IMR-90 (cell line): ENCODE measurements at regions not wholly inside any gene's neighbourhood (a gene's known extent, or its start where the extent isn't known, plus 50 kb on each side); places are given as distances from the start of the nearest gene placed in this dataset.

ENCODE experiments used
- ATAC-seq: fragments of 200-7000 bp; cut with Tn5 transposase; 2 replicates; pipeline ENCODE4 v1.9.1; 2020; ENCODE audit warnings: low read depth, mild to moderate bottlenecking, moderate library complexity
- BruUV-seq: library from RNA; stranded (reverse); fragments of 400-500 nt; replicated peaks from 2 replicates; lab custom pipeline; 2021; lab: Mats Ljungman, UMichigan
- CTCF ChIA-PET: fragments of 300-600 bp; formaldehyde crosslinking; extraction: SDS; loops from one replicate; lab custom pipeline; 2021; ENCODE audit warnings: antibody characterized with exemption; lab: Yijun Ruan, JAX
- POLR2A ChIA-PET: fragments of 300-600 bp; sonication (Branson Sonifier 250); formaldehyde crosslinking; loops from one replicate; lab custom pipeline; 2022; ENCODE audit warnings: antibody characterized with exemption; ENCODE audit not compliant: unreplicated experiment; lab: Charles Lee
- DNase-seq: peaks from one replicate; pipeline ENCODE4 v3.0.0; 2013
- H2AFZ ChIP-seq: replicated peaks from 2 replicates; pipeline ENCODE3; 2013; ENCODE audit warnings: low read length, mild to moderate bottlenecking; ENCODE audit not compliant: poor library complexity
- H2AK5ac ChIP-seq: 2 replicates; pipeline ENCODE4 v1.6.1; 2013; ENCODE audit warnings: low read depth, low read length, inconsistent platforms
- H2AK9ac ChIP-seq: replicated peaks from 2 replicates; pipeline ENCODE3; 2013; ENCODE audit warnings: mild to moderate bottlenecking, low read depth, low read length, moderate library complexity; ENCODE audit not compliant: poor library complexity
- H2BK120ac ChIP-seq: 2 replicates; pipeline ENCODE4 v1.6.1; 2013; ENCODE audit warnings: low read depth, low read length, inconsistent platforms
- H2BK15ac ChIP-seq: 3 replicates; pipeline ENCODE4 v1.6.1; 2013; ENCODE audit warnings: low read depth, low read length, inconsistent platforms
- H2BK20ac ChIP-seq: 2 replicates; pipeline ENCODE4 v1.6.1; 2013; ENCODE audit warnings: low read depth, mild to moderate bottlenecking, inconsistent platforms, low read length, moderate library complexity
- H2BK5ac ChIP-seq: 2 replicates; pipeline ENCODE4 v1.6.1; 2013; ENCODE audit warnings: mild to moderate bottlenecking, low read depth, low read length, inconsistent platforms; ENCODE audit not compliant: poor library complexity, severe bottlenecking
- H3K14ac ChIP-seq: replicated peaks from 2 replicates; pipeline ENCODE4 v1.6.1; 2013; ENCODE audit warnings: low read depth, low read length, inconsistent platforms
- H3K18ac ChIP-seq: 2 replicates; pipeline ENCODE4 v1.6.1; 2013; ENCODE audit warnings: low read depth, low read length, control low read depth
- H3K23ac ChIP-seq: 2 replicates; pipeline ENCODE4 v1.6.1; 2013; ENCODE audit warnings: low read depth, low read length, inconsistent platforms
- H3K27ac ChIP-seq: 2 replicates; pipeline ENCODE4 v1.5.1; 2013; ENCODE audit warnings: mild to moderate bottlenecking, control low read depth, low read length; ENCODE audit not compliant: insufficient read depth
- H3K27me3 ChIP-seq: 2 replicates; pipeline ENCODE4 v1.6.1; 2013; ENCODE audit warnings: low read length; ENCODE audit not compliant: control insufficient read depth, insufficient read depth
- H3K36me3 ChIP-seq: 2 replicates; pipeline ENCODE4 v1.6.1; 2013; ENCODE audit warnings: low read length, mixed read lengths; ENCODE audit not compliant: control insufficient read depth, insufficient read depth
- H3K4ac ChIP-seq: 2 replicates; pipeline ENCODE4 v1.6.1; 2013; ENCODE audit warnings: low read depth, low read length, inconsistent platforms
- H3K4me1 ChIP-seq: 2 replicates; pipeline ENCODE4 v1.6.1; 2013; ENCODE audit warnings: low read length, mixed read lengths; ENCODE audit not compliant: control insufficient read depth, insufficient read depth
- H3K4me2 ChIP-seq: 2 replicates; pipeline ENCODE4 v1.6.1; 2013; ENCODE audit warnings: low read depth, mild to moderate bottlenecking, control low read depth, low read length, moderate library complexity
- H3K4me3 ChIP-seq: 2 replicates; pipeline ENCODE4 v1.5.1; 2013; ENCODE audit warnings: low read depth, mild to moderate bottlenecking, control low read depth, low read length, moderate library complexity; ENCODE audit not compliant: insufficient read depth
- H3K56ac ChIP-seq: 2 replicates; pipeline ENCODE4 v1.6.1; 2013; ENCODE audit warnings: low read length, inconsistent platforms; ENCODE audit not compliant: insufficient read depth; ENCODE audit errors: extremely low read depth
- H3K79me1 ChIP-seq, 2 experiments: 2 replicates each; pipeline ENCODE4 v1.6.1; 2013; ENCODE audit warnings: low read length in 2 of 2, inconsistent platforms in 1 of 2, low read depth in 1 of 2
- H3K9ac ChIP-seq: 2 replicates; pipeline ENCODE4 v1.6.1; 2013; ENCODE audit warnings: low read depth, low read length, control low read depth
- H3K9me1 ChIP-seq: 2 replicates; pipeline ENCODE4 v1.6.1; 2013; ENCODE audit warnings: low read length, inconsistent platforms; ENCODE audit not compliant: insufficient read depth
- H3K9me3 ChIP-seq: 2 replicates; pipeline ENCODE4 v1.6.1; 2013; ENCODE audit warnings: low read length; ENCODE audit not compliant: control insufficient read depth, insufficient read depth
- H4K20me1 ChIP-seq: 2 replicates; pipeline ENCODE4 v1.6.1; 2013; ENCODE audit warnings: low read length, inconsistent platforms; ENCODE audit not compliant: insufficient read depth
- H4K5ac ChIP-seq: 2 replicates; pipeline ENCODE4 v1.6.1; 2013; ENCODE audit warnings: mild to moderate bottlenecking, low read depth, low read length, control low read depth
- H4K8ac ChIP-seq, 2 experiments: 2 replicates each; pipeline ENCODE4 v1.6.1; 2013; ENCODE audit warnings: low read depth in 2 of 2, low read length in 2 of 2, control low read depth in 1 of 2, inconsistent platforms in 1 of 2
- H4K91ac ChIP-seq: 2 replicates; pipeline ENCODE4 v1.6.1; 2013; ENCODE audit warnings: low read depth, low read length, inconsistent platforms; ENCODE audit not compliant: insufficient read depth
- BHLHE40 ChIP-seq: fragments of 150-350 bp; IDR thresholded peaks from 2 replicates; pipeline ENCODE4 v1.6.1; 2016; ENCODE audit warnings: mild to moderate bottlenecking, low read depth, low read length
- CEBPB ChIP-seq: IDR thresholded peaks from 2 replicates; pipeline ENCODE4 v1.6.1; 2012; ENCODE audit warnings: low read depth, low read length, improper control_type of control experiment
- CHD1 ChIP-seq: IDR thresholded peaks from 2 replicates; pipeline ENCODE4 v1.6.1; 2012; ENCODE audit warnings: low read depth, low read length, improper control_type of control experiment
- FOS ChIP-seq: fragments of 150-350 bp; IDR thresholded peaks from 2 replicates; pipeline ENCODE4 v1.6.1; 2016; ENCODE audit warnings: low read depth, low read length
- MAFK ChIP-seq: IDR thresholded peaks from 2 replicates; pipeline ENCODE4 v1.6.1; 2012; ENCODE audit warnings: low read depth, low read length, improper control_type of control experiment
- MAZ ChIP-seq: IDR thresholded peaks from 2 replicates; pipeline ENCODE4 v1.6.1; 2012; ENCODE audit warnings: low read depth, mild to moderate bottlenecking, low read length, improper control_type of control experiment, moderate library complexity, borderline replicate concordance
- MXI1 ChIP-seq: IDR thresholded peaks from 2 replicates; pipeline ENCODE4 v1.6.1; 2012; ENCODE audit warnings: low read depth, mild to moderate bottlenecking, low read length, moderate library complexity, borderline replicate concordance
- NFE2L2 ChIP-seq: fragments of 150-350 bp; IDR thresholded peaks from 2 replicates; pipeline ENCODE4 v1.6.1; 2016; ENCODE audit warnings: low read depth, mild to moderate bottlenecking, low read length
- POLR2A ChIP-seq: IDR thresholded peaks from 2 replicates; pipeline ENCODE4 v1.6.1; 2012; ENCODE audit warnings: mild to moderate bottlenecking, low read depth, low read length
- RAD21 ChIP-seq: IDR thresholded peaks from 2 replicates; pipeline ENCODE4 v1.6.1; 2012; ENCODE audit warnings: low read length, improper control_type of control experiment
- RCOR1 ChIP-seq: IDR thresholded peaks from 2 replicates; pipeline ENCODE4 v1.6.1; 2012; ENCODE audit warnings: mild to moderate bottlenecking, low read length, improper control_type of control experiment; ENCODE audit not compliant: insufficient replicate concordance
- RFX5 ChIP-seq: IDR thresholded peaks from 2 replicates; pipeline ENCODE4 v1.8.0; 2012; ENCODE audit warnings: low read depth, mild to moderate bottlenecking, low read length, moderate library complexity
- SMC3 ChIP-seq: fragments of 150-350 bp; IDR thresholded peaks from 2 replicates; pipeline ENCODE4 v1.6.1; 2016; ENCODE audit warnings: low read depth, mild to moderate bottlenecking, antibody characterized with exemption, low read length, moderate library complexity
- WGBS, 2 experiments: methylation state at CpG; one replicate each; pipeline versions ENCODE4 v1.1.5 to v1.1.7; 2013; ENCODE audit warnings: missing lambda C conversion rate in 2 of 2; ENCODE audit not compliant: insufficient read length in 1 of 2; ENCODE audit errors: extremely low coverage in 2 of 2; 5-methylcytosine and 5-hydroxymethylcytosine counted together
- dilution Hi-C: fragments of 300-500 bp; cut with HindIII; formaldehyde crosslinking; loops from one replicate; pipeline ENCODE4 v1.14.3; 2018; ENCODE audit warnings: low sequenced_read_pairs; ENCODE audit not compliant: unreplicated experiment
- in situ Hi-C: fragments of 300-500 bp; cut with MboI; formaldehyde crosslinking; loops from 3 replicates; pipeline ENCODE4 v1.14.3; 2019; ENCODE audit warnings: low sequenced_read_pairs, inconsistent platforms, mixed read lengths
- intact Hi-C: fragments of 100-400 bp; cut with micrococcal nuclease; formaldehyde crosslinking; loops from 2 replicates; pipeline ENCODE4 v1.10.0; 2022
- TF ChIP-seq, protein P1 (sequence below): fragments of 150-350 bp; IDR thresholded peaks from 2 replicates; pipeline ENCODE4 v1.6.1; 2017; ENCODE audit warnings: mild to moderate bottlenecking, antibody characterized with exemption, low read length, low read depth
- TF ChIP-seq, protein P2 (sequence below): fragments of 150-350 bp; IDR thresholded peaks from 2 replicates; pipeline ENCODE4 v1.6.1; 2016; ENCODE audit warnings: low read depth, mild to moderate bottlenecking, low read length, moderate library complexity, borderline replicate concordance
- TF ChIP-seq, protein P3 (sequence below): conservative IDR thresholded peaks from 2 replicates; pipeline ENCODE4 v1.5.1; 2012; ENCODE audit warnings: mild to moderate bottlenecking, low read depth, low read length, improper control_type of control experiment

DNA sequence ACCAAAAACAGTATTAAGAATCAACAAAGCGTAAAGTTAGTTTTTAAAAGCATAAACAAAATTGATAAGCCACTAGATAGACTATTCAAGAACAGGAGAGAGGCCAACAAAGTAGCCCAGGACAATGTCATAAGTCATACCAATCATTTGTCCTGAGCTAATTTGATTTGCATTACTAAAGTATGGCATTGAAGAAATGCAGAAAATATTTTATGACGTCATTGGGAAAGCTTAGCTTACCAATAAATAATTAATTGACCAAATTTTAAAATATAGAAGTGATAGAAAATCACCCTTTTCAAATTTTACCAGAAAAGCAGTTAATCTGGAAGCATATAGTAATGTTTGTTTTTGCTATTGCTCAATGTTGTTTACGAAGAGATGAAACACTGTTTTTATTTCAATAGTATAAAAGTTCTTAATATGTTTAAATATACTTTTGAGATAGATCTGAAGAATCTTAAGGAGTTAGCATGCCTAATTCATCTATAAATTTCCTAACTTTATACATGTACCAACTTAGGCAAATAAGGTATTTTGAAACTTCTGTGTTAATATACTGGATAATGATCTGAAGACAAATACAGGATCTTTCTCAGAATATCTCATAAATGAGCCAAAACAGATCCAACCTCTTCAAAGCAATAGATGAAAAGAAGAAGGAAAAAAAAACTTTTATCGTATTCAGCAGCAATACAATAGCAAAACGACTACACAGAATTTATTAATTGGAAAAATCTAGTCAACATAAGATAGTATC is 1118.5 kb downstream of the SLC16A7 start:
- no peak overlapping the region for H2BK15ac ChIP-seq
- no peak overlapping the region for H4K8ac ChIP-seq
- H3K36me3 ChIP-seq: no peaks in the 10 kb centered on the region
- H4K20me1 ChIP-seq: no peaks in the 10 kb centered on the region
- no peak overlapping the region for H2AK5ac ChIP-seq
- no peak overlapping the region for H2BK5ac ChIP-seq
- dilution Hi-C loops: no loop called here
- no TSS peak for BruUV-seq
- no peak overlapping the region for H2AFZ ChIP-seq
- H3K56ac ChIP-seq: no peak overlapping the region
- intact Hi-C loops: no loop called here
- H3K4me1 ChIP-seq: no peaks in the 10 kb centered on the region
- H3K4me3 ChIP-seq: no peak overlapping the region
- no peak overlapping the region for H4K91ac ChIP-seq
- in situ Hi-C loops: no loop called here
- no peak overlapping the region for H3K14ac ChIP-seq
- H2BK120ac ChIP-seq: no peak overlapping the region
- no peak overlapping the region for H3K18ac ChIP-seq
- no peak overlapping the region for H3K4me2 ChIP-seq
- POLR2A ChIA-PET: no interaction called here
- CTCF ChIA-PET: no interaction called here
- ATAC-seq (no peak), DNase-seq (no peak)
- TF ChIP-seq RFX5 (no peak), RCOR1 (no peak), RAD21 (no peak), CHD1 (no peak), BHLHE40 (no peak), MXI1 (no peak), POLR2A (no peak), NFE2L2 (no peak), CEBPB (no peak), MAZ (no peak), MAFK (no peak), FOS (no peak), SMC3 (no peak)
- TF ChIP-seq, protein P1, sequence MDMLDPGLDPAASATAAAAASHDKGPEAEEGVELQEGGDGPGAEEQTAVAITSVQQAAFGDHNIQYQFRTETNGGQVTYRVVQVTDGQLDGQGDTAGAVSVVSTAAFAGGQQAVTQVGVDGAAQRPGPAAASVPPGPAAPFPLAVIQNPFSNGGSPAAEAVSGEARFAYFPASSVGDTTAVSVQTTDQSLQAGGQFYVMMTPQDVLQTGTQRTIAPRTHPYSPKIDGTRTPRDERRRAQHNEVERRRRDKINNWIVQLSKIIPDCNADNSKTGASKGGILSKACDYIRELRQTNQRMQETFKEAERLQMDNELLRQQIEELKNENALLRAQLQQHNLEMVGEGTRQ: no peak
- TF ChIP-seq, protein P2, sequence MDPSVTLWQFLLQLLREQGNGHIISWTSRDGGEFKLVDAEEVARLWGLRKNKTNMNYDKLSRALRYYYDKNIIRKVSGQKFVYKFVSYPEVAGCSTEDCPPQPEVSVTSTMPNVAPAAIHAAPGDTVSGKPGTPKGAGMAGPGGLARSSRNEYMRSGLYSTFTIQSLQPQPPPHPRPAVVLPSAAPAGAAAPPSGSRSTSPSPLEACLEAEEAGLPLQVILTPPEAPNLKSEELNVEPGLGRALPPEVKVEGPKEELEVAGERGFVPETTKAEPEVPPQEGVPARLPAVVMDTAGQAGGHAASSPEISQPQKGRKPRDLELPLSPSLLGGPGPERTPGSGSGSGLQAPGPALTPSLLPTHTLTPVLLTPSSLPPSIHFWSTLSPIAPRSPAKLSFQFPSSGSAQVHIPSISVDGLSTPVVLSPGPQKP: no peak
- TF ChIP-seq, protein P3, sequence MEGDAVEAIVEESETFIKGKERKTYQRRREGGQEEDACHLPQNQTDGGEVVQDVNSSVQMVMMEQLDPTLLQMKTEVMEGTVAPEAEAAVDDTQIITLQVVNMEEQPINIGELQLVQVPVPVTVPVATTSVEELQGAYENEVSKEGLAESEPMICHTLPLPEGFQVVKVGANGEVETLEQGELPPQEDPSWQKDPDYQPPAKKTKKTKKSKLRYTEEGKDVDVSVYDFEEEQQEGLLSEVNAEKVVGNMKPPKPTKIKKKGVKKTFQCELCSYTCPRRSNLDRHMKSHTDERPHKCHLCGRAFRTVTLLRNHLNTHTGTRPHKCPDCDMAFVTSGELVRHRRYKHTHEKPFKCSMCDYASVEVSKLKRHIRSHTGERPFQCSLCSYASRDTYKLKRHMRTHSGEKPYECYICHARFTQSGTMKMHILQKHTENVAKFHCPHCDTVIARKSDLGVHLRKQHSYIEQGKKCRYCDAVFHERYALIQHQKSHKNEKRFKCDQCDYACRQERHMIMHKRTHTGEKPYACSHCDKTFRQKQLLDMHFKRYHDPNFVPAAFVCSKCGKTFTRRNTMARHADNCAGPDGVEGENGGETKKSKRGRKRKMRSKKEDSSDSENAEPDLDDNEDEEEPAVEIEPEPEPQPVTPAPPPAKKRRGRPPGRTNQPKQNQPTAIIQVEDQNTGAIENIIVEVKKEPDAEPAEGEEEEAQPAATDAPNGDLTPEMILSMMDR: no peak
- no peak overlapping the region for H3K4ac ChIP-seq
- H3K9me3 ChIP-seq: no peaks in the 10 kb centered on the region; the same call in 1 of the 2 replicates
- no peaks in the 10 kb centered on the region for H3K9me1 ChIP-seq
- no peaks in the 10 kb centered on the region for H3K27me3 ChIP-seq
- H3K27ac ChIP-seq: no peak overlapping the region
- WGBS, 2 experiments: no CpG with 5 or more reads among the region's 5 CpGs
- no peak overlapping the region for H2AK9ac ChIP-seq
- H4K5ac ChIP-seq: no peak overlapping the region
- no peak overlapping the region for H3K9ac ChIP-seq
- H3K23ac ChIP-seq: no peak overlapping the region
- H2BK20ac ChIP-seq: no peak overlapping the region
- no peaks in the 10 kb centered on the region for H3K79me1 ChIP-seq
